Activated B cell treated with CpG ODN at 0.5 μM for 24 hours (primary cell): ENCODE measurements at regions not wholly inside any gene's neighbourhood (a gene's known extent, or its start where the extent isn't known, plus 50 kb on each side); places are given as distances from the start of the nearest gene placed in this dataset.

Experiments used
- ATAC-seq: fragments of 200-7000 bp; cut with Tn5 transposase; one replicate; pipeline ENCODE4 v1.10.0; 2021; ENCODE audit warnings: low read depth, mild to moderate bottlenecking, moderate library complexity
- CTCF ChIA-PET: fragments of 350-600 bp; sonication (Branson Sonifier 250); formaldehyde crosslinking; loops from one replicate; lab custom pipeline; 2021; ENCODE audit warnings: antibody characterized with exemption; lab: Charles Lee
- POLR2A ChIA-PET: fragments of 350-600 bp; sonication (Branson Sonifier 250); formaldehyde crosslinking; loops from one replicate; lab custom pipeline; 2021; ENCODE audit warnings: antibody characterized with exemption; lab: Charles Lee
- DNase-seq: peaks from one replicate; pipeline ENCODE4 v3.0.0; 2022
- H3K27ac Mint-ChIP-seq: one replicate; pipeline ENCODE4 v1.8.0; 2020; ENCODE audit warnings: mixed read lengths
- H3K27me3 Mint-ChIP-seq: one replicate; pipeline ENCODE4 v1.8.0; 2021; ENCODE audit warnings: mixed read lengths
- H3K36me3 Mint-ChIP-seq: one replicate; pipeline ENCODE4 v1.8.0; 2021; ENCODE audit warnings: low read depth, mixed read lengths
- H3K4me1 Mint-ChIP-seq: one replicate; pipeline ENCODE4 v1.8.0; 2021; ENCODE audit warnings: mixed read lengths
- H3K4me3 Mint-ChIP-seq: one replicate; pipeline ENCODE4 v1.8.0; 2020; ENCODE audit warnings: mild to moderate bottlenecking, mixed read lengths
- H3K9me3 Mint-ChIP-seq: one replicate; pipeline ENCODE4 v1.8.0; 2020; ENCODE audit warnings: mixed read lengths
- intact Hi-C: fragments of 100-400 bp; cut with micrococcal nuclease; formaldehyde crosslinking; loops from one replicate; pipeline ENCODE4 v1.15.1; 2024
- TF ChIP-seq, protein P1 (sequence below): fragments of 200-600 bp; IDR thresholded peaks from one replicate; pipeline ENCODE4 v1.8.0; 2022; ENCODE audit warnings: antibody characterized with exemption, mild to moderate bottlenecking

DNA sequence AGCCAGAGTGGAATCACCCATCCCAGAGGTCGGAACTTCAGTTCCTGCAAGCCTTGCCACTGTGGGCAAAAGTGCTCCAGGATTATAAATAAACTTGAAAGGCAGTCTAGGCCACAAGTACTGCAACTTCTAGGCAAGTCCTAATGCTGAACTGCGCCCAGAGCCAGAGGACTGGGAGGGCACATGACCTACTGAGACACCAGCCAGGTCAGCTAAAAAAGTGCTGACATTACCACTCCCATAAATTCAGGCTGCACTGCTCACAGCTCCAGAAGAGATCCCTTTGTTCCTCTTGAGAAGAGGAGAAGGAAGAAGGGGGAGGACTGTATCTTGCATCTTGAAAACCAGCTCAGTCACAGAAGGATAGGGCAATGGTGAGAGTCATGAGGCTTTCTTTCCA is 1084.1 kb upstream of the PHF14 start:
- Mint-ChIP-seq H3K36me3 (no peaks in the 10 kb centered on the region), H3K9me3 (peaks cover 15% of the 10 kb centered on the region), H3K27me3 (no peaks in the 10 kb centered on the region), H3K4me1 (no peaks in the 10 kb centered on the region), H3K4me3 (no peak overlapping the region), H3K27ac (no peak overlapping the region)
- DNase-seq (no peak), ATAC-seq (no peak)
- TF ChIP-seq, protein P1, sequence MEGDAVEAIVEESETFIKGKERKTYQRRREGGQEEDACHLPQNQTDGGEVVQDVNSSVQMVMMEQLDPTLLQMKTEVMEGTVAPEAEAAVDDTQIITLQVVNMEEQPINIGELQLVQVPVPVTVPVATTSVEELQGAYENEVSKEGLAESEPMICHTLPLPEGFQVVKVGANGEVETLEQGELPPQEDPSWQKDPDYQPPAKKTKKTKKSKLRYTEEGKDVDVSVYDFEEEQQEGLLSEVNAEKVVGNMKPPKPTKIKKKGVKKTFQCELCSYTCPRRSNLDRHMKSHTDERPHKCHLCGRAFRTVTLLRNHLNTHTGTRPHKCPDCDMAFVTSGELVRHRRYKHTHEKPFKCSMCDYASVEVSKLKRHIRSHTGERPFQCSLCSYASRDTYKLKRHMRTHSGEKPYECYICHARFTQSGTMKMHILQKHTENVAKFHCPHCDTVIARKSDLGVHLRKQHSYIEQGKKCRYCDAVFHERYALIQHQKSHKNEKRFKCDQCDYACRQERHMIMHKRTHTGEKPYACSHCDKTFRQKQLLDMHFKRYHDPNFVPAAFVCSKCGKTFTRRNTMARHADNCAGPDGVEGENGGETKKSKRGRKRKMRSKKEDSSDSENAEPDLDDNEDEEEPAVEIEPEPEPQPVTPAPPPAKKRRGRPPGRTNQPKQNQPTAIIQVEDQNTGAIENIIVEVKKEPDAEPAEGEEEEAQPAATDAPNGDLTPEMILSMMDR, result no peak
- CTCF ChIA-PET, result no interaction called here
- POLR2A ChIA-PET, result no interaction called here
- intact Hi-C loops, result no loop called here

DNA sequence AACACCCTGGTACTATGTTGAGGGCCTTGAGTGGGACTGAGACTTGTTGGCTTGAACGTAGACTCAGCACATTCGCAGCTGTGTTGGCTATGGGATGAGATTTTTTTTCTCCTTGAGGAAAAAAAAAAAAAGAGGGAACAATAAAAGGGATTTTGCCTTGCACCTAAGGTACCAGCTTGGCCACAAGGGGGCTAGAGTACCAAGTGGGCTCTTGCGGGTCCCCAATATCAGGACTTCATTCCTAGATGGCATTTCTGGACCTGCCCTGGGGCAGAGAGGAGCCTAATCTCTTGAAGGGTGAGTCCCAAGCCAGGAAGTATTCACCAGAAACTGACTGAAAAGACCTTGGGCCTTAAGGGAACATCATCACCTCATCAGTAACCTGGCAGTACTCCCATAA is 1083.6 kb upstream of the PHF14 start:
- no peak for DNase-seq
- peaks cover 15% of the 10 kb centered on the region for H3K9me3 Mint-ChIP-seq
- ChIA-PET POLR2A (no interaction called here), CTCF (no interaction called here)
- no peaks in the 10 kb centered on the region for H3K36me3 Mint-ChIP-seq
- TF ChIP-seq, protein P1, result no peak
- H3K4me3 Mint-ChIP-seq, result no peak overlapping the region
- intact Hi-C loops, result no loop called here
- H3K4me1 Mint-ChIP-seq, result no peaks in the 10 kb centered on the region
- ATAC-seq, result no peak
- no peaks in the 10 kb centered on the region for H3K27me3 Mint-ChIP-seq
- no peak overlapping the region for H3K27ac Mint-ChIP-seq

DNA sequence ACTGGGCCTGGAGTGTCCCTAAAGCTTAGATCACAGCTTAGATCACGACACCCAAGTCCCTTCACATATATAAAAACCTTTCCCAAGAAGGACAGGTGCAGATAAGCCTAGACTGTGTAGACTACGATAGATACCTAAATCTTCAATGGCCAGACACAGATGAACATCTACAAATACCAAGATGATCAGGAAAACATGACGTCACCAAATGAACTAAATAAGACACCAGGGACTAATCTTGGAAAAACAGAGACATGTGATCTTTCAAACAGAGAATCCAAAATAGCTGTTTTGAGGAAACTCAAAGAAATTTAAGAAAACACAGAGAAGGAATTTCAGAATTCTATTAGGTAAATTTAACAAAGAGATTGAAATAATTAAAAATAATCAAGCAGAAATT is 1082.6 kb upstream of the PHF14 start:
- Mint-ChIP-seq H3K4me3 (no peak overlapping the region), H3K36me3 (no peaks in the 10 kb centered on the region), H3K4me1 (no peaks in the 10 kb centered on the region), H3K9me3 (peaks cover 19% of the 10 kb centered on the region), H3K27me3 (no peaks in the 10 kb centered on the region), H3K27ac (no peak overlapping the region)
- DNase-seq, result no peak
- ATAC-seq, result no peak
- intact Hi-C loops, result no loop called here
- ChIA-PET CTCF (no interaction called here), POLR2A (no interaction called here)
- TF ChIP-seq, protein P1, result no peak

DNA sequence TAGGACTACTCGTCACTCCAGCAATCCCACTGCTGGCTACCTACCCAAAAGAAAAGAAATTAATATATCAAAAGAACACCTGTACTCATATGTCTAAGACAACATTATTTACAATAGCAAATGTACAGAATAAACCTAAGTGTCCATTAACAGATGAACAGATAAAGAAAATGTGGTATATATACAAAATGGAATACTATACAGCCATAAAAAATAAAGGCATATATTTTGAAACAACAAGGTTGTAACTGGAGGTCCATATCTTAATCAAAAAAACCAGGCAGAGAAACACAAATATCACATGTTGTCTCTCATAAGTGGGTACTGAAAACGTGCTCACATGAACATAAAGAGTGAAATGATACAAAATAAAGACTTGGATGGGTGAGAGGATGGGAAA is 1073.3 kb upstream of the PHF14 start:
- ATAC-seq, result no peak
- intact Hi-C loops, result no loop called here
- H3K36me3 Mint-ChIP-seq, result no peaks in the 10 kb centered on the region
- no peak for DNase-seq
- no peaks in the 10 kb centered on the region for H3K4me1 Mint-ChIP-seq
- peaks cover 18% of the 10 kb centered on the region for H3K9me3 Mint-ChIP-seq
- ChIA-PET CTCF (no interaction called here), POLR2A (no interaction called here)
- TF ChIP-seq, protein P1, result no peak
- no peak overlapping the region for H3K27ac Mint-ChIP-seq
- no peak overlapping the region for H3K4me3 Mint-ChIP-seq
- H3K27me3 Mint-ChIP-seq, result no peaks in the 10 kb centered on the region

DNA sequence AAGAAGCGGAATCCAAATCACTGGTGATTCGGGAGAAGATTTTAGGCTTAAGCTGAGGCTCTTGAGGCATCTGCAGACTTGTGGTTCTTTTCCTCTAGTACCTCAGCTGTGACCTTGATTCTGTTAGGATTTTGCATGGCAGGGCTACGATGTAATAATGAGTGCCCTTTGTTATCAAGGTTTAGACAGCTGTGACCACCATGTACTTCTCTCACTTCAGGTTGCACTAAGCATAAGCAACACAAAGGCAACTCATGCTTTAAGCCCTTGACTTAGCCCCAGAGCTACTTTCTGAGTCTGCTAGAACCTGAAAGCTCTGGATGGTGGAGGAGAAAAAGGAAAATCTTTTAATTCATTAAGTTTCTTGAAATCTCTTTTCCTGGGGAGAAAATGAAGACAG is 1052.3 kb upstream of the PHF14 start:
- intact Hi-C loops, result no loop called here
- no peak overlapping the region for H3K27ac Mint-ChIP-seq
- ATAC-seq, result no peak
- POLR2A ChIA-PET, result no interaction called here
- H3K27me3 Mint-ChIP-seq, result no peaks in the 10 kb centered on the region
- H3K9me3 Mint-ChIP-seq, result peaks cover 9% of the 10 kb centered on the region
- TF ChIP-seq, protein P1, result no peak
- no peak for DNase-seq
- no peaks in the 10 kb centered on the region for H3K4me1 Mint-ChIP-seq
- no peak overlapping the region for H3K4me3 Mint-ChIP-seq
- no peaks in the 10 kb centered on the region for H3K36me3 Mint-ChIP-seq
- CTCF ChIA-PET, result no interaction called here
